8988T (cell line): ENCODE measurements at regions not wholly inside any gene's neighbourhood (a gene's known extent, or its start where the extent isn't known, plus 50 kb on each side); places are given as distances from the start of the nearest gene placed in this dataset.

Experiments used
- DNase-seq: peaks from one replicate; pipeline ENCODE4 v3.0.0; 2011

DNA sequence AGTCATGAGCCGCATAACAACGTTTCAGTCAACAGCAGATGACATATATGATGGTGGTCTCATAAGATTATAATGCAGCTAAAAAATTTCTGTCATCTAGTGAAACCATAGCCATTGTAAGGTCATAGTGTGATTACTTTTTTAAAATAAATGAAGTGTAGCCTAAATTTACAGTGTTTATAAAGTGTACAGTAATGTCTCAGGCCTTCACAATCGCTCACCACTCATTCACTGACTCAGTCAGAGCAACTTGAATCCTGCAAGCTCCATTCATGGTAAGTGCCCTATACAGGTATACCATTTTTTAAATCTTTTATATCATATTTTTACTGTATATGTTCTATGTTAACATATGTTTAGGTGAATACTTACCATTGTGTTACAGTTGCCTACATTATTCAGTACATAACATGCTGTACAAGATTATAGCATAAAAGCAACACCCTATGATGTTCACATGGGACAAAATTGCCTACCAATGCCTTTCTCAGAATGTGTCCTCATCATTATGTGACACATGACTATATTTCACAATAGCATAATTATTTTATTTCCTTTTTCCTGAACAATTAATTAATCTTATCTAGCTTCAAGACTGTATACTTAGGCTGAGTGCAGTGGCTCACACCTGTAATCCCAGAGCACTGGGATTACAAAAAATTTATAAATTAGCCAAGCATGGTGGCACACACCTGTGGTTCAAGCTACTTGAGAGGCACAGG is 1115.9 kb upstream of the ZEB2 start:
- no peak for DNase-seq

DNA sequence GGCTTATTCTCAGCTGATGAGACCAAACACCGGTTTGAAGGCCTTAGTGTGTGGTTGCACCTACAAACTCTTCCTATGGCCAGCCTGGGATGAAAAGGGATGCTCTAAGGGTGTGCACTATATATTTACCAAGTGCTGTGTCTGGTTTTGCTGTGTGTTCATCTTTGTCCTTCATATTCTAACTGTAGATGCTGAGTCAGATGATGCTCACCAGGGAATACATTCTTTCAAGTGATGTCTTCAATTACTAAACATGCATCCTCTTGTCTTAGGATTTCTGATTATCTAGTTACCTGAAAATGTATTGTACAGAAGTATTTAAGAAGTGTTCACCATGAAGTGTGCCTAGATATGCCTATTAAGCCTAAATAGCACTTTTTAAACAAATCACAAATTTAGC is 1111.6 kb upstream of the ZEB2 start:
- no peak for DNase-seq

DNA sequence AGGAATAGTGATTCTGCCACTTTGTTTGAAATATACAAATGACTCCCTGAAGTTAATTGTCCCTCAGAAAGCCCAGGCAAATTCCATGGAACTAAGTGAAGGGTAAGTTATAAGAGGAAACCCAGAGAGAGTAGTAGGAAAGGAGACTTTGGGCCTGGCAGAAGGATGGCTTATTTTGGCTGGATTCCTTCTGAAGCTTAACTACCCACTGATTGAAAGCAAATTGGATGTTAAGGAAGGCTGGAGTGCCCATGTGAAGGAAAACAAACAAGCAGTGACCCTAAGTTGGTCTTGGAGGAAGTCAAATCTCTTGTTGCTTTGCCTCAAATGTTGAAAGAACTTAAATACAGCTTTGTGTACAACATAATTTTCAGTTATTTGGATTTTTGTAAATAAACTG is 1106.4 kb upstream of the ZEB2 start:
- no peak for DNase-seq

- no peak for DNase-seq
Measured at GRCh38 chr2:145625111-145625510, 1105.2 kb upstream of the ZEB2 start.

- no peak for DNase-seq
Measured at GRCh38 chr2:145623136-145623535, 1103.2 kb upstream of the ZEB2 start.

GRCh38 chr2:145622285-145622684 is 1102.4 kb upstream of the ZEB2 start:
- DNase-seq = no peak

DNA sequence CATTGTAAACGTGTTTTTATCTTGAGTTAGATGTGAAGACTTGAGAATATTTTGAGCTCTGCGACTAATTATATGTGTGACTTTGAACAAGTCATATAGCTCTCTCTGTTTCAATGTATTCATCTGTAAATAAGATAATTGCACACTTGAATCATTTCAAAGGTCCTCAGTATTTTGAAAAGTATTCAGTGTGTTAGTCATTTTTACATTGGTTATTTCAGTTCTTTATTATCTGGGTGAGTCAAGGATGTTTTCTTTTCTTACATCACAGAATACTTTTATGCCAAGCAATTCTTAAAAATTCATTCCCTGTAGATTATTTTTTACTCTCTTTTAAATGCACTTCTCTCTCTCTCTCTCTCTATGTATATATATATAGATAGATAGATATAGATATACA is 1098.0 kb upstream of the ZEB2 start:
- DNase-seq = no peak

DNA sequence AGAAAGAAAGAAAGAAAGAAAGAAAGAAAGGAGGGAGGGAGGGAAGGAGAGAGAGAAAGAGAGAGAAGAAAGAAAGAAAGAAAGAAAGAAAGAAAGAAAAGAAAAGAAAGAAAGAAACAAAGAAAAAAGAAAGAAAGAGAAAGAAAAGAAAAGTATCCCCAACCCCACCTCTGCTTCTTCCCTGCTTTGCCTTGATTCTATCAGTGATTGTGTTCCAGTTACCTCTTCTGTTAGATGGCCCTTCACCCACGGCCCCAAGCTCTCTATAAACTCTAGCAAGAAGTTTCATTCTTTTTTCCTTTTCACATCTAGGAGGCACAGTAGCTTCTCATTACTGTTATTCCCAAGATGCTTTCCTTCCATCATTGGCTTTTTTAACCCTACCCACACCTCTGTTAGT is 1097.5 kb upstream of the ZEB2 start:
- no peak for DNase-seq

DNA sequence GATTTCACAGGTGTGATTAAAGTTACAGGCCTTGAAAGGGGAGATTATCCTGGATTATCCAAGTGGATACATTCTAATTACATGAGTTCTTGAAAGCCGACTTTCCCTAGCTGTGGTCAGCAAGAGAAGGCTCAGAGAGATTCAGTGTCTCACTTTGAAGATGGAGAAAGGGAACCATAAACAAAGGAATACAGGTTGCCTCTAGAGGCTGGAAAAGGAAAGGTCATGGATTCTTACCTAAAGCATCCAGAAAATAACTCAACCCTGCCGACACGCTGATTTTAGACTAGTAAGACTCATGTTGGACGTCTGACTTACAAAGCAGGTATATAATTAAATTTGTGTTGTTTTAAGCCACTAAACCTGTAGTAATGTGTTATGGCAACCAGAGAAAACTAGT is 1095.7 kb upstream of the ZEB2 start:
- no peak for DNase-seq

GRCh38 chr2:145609951-145610350 is 1090.0 kb upstream of the ZEB2 start:
- no peak for DNase-seq

GRCh38 chr2:145601361-145601925 is 1081.5 kb upstream of the ZEB2 start:
- DNase-seq = no peak

DNA sequence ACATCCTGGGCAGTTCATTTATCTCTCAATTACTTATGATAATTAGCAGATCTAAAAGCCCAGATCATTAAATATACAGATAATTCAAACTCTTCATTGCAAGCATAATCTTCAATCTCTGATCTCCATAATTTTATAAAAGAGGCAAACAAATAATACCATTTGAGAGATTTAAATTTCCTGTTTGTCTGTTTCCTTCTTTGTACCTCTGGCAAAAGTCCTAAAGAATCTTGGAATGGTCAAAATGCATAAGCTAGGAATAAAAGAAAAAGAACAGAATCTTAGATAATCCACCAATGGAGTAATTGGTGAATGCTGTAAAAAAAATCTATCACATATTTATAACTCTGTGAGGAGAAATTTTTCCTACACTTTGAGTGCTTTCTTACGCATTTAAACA is 1080.9 kb upstream of the ZEB2 start:
- no peak for DNase-seq

GRCh38 chr2:145599756-145600155 is 1079.8 kb upstream of the ZEB2 start:
- no peak for DNase-seq

DNA sequence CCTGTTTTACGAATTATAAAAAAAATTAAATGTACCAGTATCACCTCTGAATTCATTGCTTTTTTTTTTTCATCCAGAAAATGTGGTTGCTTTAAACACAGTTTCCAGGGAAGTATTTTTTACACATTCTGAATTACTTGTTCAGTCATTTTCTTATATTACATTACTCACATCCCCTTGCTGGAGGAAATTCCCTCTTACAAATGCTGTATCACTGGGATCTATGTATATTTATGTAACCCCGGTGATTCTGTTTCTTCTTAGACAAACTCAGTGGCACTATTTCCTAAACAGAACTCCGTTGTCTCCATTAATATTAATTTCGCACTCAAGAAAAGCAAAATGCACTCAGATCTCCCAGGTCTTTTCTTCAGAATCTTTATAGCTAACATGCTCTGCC is 1078.5 kb upstream of the ZEB2 start:
- no peak for DNase-seq

- no peak for DNase-seq
Measured at GRCh38 chr2:145597809-145598208, 1077.9 kb upstream of the ZEB2 start.

- no peak for DNase-seq
Measured at GRCh38 chr2:145597006-145597405, 1077.1 kb upstream of the ZEB2 start.

DNA sequence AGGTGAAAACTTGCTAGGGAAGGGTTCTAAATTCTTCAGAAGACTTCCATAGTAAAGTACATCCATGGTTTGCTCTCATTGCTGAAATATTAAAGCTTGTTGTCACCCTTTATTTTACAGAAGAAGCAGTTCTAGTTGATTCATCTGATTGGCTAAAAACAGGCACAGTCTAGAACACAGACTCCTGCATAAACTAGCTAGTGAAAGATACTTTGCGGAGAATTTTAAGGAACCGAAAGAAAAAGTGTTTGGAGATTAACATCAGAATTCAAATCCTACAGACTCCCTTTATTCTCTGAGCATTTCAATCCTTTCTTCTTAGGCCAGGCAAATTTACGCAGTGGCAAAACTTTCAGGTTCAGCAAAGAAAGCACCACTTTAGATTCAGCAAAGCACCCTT is 1076.5 kb upstream of the ZEB2 start:
- no peak for DNase-seq

DNA sequence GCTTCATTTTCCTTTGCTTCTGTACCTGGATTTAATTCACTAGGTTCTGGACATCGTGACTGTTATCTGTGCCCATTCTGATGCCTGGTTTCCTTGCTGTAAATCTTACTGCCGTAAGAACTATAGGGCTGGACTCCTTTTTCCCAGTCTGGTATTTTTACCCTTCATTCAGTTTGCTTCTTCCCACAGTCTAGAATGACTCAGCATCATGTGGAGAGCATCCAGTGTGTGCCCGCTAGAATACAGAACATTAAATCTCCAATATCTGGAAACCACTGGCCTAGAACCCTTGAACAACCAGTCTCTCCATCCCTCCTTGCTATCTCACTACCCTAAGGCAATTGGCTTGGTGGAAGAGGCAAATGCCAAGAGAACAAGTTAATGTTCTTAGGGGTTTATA is 1075.4 kb upstream of the ZEB2 start:
- no peak for DNase-seq

DNA sequence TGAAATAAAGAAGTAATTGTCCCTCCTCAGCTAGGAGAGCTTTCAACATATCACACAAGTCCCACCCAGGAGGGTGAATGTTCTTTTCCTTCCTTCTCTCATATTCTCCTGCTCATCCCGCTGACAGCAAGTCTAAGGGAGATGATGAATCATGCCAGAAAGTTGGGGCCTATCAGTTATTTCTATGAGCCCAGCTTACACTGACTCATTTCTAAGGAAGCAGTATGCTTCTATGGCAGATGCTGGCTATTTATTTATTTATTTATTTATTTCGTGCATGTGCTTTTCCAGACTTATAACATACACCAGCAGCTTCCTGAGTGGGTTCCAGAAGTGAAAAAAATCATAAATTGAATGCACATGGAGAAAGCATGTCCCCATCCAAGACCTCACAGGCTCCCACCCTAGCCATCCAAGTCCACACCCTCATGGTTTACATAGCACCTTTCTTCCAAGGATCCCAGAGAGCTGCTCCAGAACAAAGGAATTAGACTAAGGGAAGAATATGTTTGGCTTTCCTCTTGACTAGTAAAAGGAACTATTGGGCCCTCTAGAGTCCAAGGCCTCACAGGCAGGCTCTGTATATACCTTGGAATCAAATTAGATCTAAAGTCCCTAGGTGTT is 1074.2 kb upstream of the ZEB2 start:
- no peak for DNase-seq

GRCh38 chr2:145593280-145593679 is 1073.4 kb upstream of the ZEB2 start:
- DNase-seq = no peak

- no peak for DNase-seq
Measured at GRCh38 chr2:145592361-145592760, 1072.4 kb upstream of the ZEB2 start.

DNA sequence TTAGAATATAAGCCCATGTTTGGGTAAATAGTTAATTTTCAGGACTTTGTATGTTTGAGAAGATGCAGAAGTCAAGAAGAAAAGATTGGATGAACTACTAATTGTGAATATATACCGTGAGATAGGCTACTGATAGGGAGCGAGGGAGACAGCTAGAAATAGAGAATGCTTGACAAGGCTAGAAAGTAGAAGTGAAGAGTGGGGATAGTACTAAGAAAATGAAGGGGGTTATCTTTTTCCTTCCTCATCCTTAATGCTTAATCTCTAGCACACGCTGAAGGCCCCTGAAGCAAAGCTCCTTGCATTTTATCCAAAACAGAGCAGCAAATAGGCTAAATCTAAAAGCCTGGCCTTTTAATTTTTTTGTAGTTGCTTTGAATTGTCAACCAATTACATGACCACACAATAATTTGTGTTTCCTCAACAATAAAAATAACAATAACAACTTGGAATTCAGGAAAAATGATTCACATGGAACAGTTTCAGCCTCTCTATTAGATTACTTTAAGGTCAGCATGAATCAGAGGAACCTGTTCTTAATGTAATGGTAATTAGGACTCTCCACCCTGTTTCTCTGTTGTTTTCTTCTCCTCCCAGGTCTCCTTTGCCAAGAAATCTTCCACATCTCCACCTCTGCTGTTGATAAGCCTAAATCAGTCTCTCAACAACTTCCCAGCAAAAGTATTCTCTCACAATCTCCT is 1071.3 kb upstream of the ZEB2 start:
- no peak for DNase-seq

GRCh38 chr2:145587922-145588321 is 1068.0 kb upstream of the ZEB2 start:
- no peak for DNase-seq

- no peak for DNase-seq
Measured at GRCh38 chr2:145584353-145584752, 1064.4 kb upstream of the ZEB2 start.
